ENCODE measurements at regions not wholly inside any gene's neighbourhood (a gene's known extent, or its start where the extent isn't known, plus 50 kb on each side); places are given as distances from the start of the nearest gene placed in this dataset.

DNA sequence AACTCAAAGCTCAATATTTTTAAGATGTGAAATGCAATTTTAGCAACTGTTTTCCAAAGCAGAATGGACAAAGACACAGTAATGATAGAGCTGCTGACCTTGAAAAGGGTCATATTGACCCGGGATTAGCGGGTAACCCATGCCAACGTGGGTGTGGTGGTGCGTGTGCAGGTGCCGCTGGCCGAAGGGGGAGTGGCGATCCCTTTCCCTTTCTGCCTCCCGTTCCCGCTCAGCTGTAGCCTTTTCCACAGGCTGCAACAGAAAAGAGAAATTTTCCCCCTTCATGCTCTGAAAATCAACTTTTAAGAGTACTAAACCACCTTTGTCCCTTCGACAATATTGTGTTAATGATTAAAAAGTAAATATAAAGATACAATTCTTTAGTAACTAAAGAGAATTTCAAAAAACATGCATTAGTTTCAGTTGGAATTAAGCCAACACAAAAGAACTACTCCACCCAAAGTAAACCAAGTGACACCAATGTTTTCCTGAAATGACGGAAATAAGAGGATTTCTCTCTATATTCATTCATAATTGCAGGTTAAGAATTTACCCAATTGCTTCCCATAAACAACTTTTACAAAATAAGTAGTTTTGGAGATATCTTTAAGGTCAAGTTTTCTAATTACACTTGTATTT, 105.2 kb downstream of the ZNF608 start:
- H3K9ac ChIP-seq (ENCODE audit: insufficient read depth, low read length, poor library complexity, severe bottlenecking): no peak overlapping the region
- H3K4me1 ChIP-seq (ENCODE audit: control insufficient read depth in 1 of 2, insufficient read depth in 2 of 2, low read length in 2 of 2): no peaks in the 10 kb centered on the region
- H3K27ac ChIP-seq (ENCODE audit: low read depth in 1 of 2, low read length in 2 of 2): no peak overlapping the region
- H3K27me3 ChIP-seq (ENCODE audit: control insufficient read depth in 2 of 2, insufficient read depth in 2 of 2, low read length in 2 of 2): peaks cover 50 to 59% of the 10 kb centered on the region in 2 donors
- no peaks in the 10 kb centered on the region for H4K20me1 ChIP-seq (ENCODE audit: insufficient read depth, low read length)
- WGBS (ENCODE audit: insufficient coverage): 100% methylated on average over 2 of the region's 11 CpGs
- Mint-ChIP-seq H3K27ac (no peak overlapping the region), H3K4me3 (peak overlapping the region in 1 of 2 donors; percentile 62), H3K9me3 (no peaks in the 10 kb centered on the region), H3K36me3 (no peaks in the 10 kb centered on the region), H3K27me3 (ENCODE audit: low read depth in 3 of 3) (peaks cover 40 to 60% (median 59%) of the 10 kb centered on the region in 3 donors), H3K4me1 (no peaks in the 10 kb centered on the region)
- H3K4me3 ChIP-seq (replicated peaks in 1 of 3; ENCODE audit: low read depth in 2 of 3, low read length in 3 of 3): no peak overlapping the region
- intact Hi-C loops (cut with micrococcal nuclease): loop anchor here in 1 of 2 donors (10.0 kb wide), 1 partner anchor 104 kb away; the partner anchor contains the start of gene ZNF608
- DNase-seq: no peak
- H3K79me2 ChIP-seq (ENCODE audit: insufficient read depth, low read length): no peaks in the 10 kb centered on the region
- TF ChIP-seq, protein P1, sequence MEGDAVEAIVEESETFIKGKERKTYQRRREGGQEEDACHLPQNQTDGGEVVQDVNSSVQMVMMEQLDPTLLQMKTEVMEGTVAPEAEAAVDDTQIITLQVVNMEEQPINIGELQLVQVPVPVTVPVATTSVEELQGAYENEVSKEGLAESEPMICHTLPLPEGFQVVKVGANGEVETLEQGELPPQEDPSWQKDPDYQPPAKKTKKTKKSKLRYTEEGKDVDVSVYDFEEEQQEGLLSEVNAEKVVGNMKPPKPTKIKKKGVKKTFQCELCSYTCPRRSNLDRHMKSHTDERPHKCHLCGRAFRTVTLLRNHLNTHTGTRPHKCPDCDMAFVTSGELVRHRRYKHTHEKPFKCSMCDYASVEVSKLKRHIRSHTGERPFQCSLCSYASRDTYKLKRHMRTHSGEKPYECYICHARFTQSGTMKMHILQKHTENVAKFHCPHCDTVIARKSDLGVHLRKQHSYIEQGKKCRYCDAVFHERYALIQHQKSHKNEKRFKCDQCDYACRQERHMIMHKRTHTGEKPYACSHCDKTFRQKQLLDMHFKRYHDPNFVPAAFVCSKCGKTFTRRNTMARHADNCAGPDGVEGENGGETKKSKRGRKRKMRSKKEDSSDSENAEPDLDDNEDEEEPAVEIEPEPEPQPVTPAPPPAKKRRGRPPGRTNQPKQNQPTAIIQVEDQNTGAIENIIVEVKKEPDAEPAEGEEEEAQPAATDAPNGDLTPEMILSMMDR (IDR thresholded peaks at IDR 0.05): no peak
- no peak overlapping the region for H3K4me2 ChIP-seq (replicated peaks; ENCODE audit: extremely low read depth, low read length, poor library complexity, severe bottlenecking)
- no peaks in the 10 kb centered on the region for H3K9me3 ChIP-seq (replicated peaks in 1 of 2; ENCODE audit: control insufficient read depth in 1 of 2, insufficient read depth in 1 of 2, low read length in 2 of 2)
- H3K36me3 ChIP-seq (replicated peaks in 1 of 2; ENCODE audit: control insufficient read depth in 1 of 2, insufficient read depth in 2 of 2, low read length in 2 of 2): no peaks in the 10 kb centered on the region
- H2AFZ ChIP-seq (ENCODE audit: insufficient read depth, low read depth, low read length, poor library complexity, severe bottlenecking): no peak overlapping the region

DNA sequence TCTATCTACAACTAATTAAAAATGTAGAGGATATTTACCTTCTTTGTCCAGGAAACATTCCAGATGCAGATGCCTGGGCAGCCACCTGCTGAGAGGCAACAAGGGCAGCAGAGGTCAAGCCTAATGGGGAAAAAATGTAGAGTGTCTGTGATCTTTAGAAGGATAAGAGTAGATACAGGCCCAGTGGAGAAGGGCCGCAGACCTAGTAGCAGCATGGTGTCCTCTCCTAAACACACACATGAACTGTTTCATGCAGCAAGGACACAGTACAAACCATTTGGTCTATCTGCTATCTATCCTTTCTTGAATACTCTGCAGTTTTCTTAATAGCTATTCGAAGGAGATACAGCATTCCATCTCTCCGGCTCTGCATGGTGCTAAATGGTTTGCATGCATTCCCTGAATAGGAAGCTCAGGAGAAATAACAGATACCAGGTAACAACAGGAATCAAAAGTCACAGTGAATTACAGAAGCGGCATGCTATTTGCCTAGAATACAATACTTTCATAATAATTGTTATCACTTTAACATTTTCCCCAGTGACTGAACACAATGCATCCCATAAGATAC, 107.3 kb downstream of the ZNF608 start:
- Mint-ChIP-seq H3K9me3 (no peaks in the 10 kb centered on the region), H3K27me3 (ENCODE audit: low read depth in 3 of 3) (peaks cover 25 to 41% (median 40%) of the 10 kb centered on the region in 3 donors), H3K4me3 (peak overlapping the region in 1 of 2 donors; percentile 22), H3K4me1 (no peaks in the 10 kb centered on the region), H3K27ac (no peak overlapping the region), H3K36me3 (no peaks in the 10 kb centered on the region)
- Histone ChIP-seq H3K79me2 (ENCODE audit: insufficient read depth, low read length) (no peaks in the 10 kb centered on the region), H3K9ac (ENCODE audit: insufficient read depth, low read length, poor library complexity, severe bottlenecking) (no peak overlapping the region), H3K27ac (ENCODE audit: low read depth in 1 of 2, low read length in 2 of 2) (no peak overlapping the region), H3K36me3 (replicated peaks in 1 of 2; ENCODE audit: control insufficient read depth in 1 of 2, insufficient read depth in 2 of 2, low read length in 2 of 2) (no peaks in the 10 kb centered on the region), H3K4me2 (replicated peaks; ENCODE audit: extremely low read depth, low read length, poor library complexity, severe bottlenecking) (no peak overlapping the region), H3K4me3 (replicated peaks in 1 of 3; ENCODE audit: low read depth in 2 of 3, low read length in 3 of 3) (no peak overlapping the region), H2AFZ (ENCODE audit: insufficient read depth, low read depth, low read length, poor library complexity, severe bottlenecking) (no peak overlapping the region), H3K27me3 (ENCODE audit: control insufficient read depth in 2 of 2, insufficient read depth in 2 of 2, low read length in 2 of 2) (peaks cover 29 to 38% of the 10 kb centered on the region in 2 donors), H3K4me1 (ENCODE audit: control insufficient read depth in 1 of 2, insufficient read depth in 2 of 2, low read length in 2 of 2) (no peaks in the 10 kb centered on the region), H3K9me3 (replicated peaks in 1 of 2; ENCODE audit: control insufficient read depth in 1 of 2, insufficient read depth in 1 of 2, low read length in 2 of 2) (no peaks in the 10 kb centered on the region), H4K20me1 (ENCODE audit: insufficient read depth, low read length) (no peaks in the 10 kb centered on the region)
- DNase-seq: no peak
- TF ChIP-seq, protein P1 (IDR thresholded peaks at IDR 0.05): no peak
- intact Hi-C loops (cut with micrococcal nuclease): no loop called here
- 100% methylated on average over 2 of the region's 4 CpGs for WGBS (ENCODE audit: insufficient coverage)

Measured in CD14-positive monocyte (primary cell).